Brain pericyte (primary cell): ENCODE measurements at regions not wholly inside any gene's neighbourhood (a gene's known extent, or its start where the extent isn't known, plus 50 kb on each side); places are given as distances from the start of the nearest gene placed in this dataset.
"Not testable (repeated sequence)": the region's sequence is repeated elsewhere in the genome, so short reads cannot be mapped to it uniquely, and the experiment has no call there.

Source experiments
- DNase-seq: peaks from one replicate; pipeline ENCODE4 v3.0.0-alpha.2; 2012; ENCODE audit warnings: low read depth, low spot score

DNA sequence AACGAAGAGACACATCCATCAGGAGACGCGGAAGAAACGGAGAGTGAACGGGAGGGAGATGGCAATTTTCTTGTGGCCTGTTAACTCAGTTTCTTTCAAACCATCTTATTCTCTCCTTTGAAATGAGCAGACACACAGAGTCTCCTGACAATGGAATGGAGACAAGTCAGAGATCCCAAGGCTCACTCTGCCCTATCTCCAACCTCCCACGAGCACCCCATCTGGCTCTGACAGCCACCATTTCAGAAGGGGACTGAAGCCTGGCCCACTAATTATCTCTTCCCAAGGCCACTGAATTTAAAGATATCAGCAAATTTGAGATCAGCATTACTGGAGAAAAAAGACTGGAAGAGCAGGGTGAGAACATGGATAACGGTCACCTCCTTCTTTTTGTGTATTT, 215.6 kb downstream of the DHX15 start:
- no peak for DNase-seq

DNA sequence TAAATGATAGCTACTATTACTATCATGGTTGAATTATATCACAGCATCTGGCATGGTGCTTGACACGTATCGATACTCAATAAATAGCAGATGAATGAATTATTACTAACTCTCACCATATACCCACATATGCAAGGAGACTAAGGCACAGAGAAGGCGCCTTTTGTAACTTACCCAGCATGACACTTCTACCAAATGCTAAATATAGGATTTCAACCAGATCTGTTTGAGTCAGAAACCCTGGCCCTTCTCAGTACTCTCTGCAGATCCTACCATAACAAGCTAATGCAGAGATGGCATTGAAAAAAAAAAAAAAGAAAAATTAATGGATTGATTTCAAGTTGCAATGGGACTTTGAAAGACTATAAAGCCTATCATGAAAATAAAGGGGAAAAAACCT, 219.5 kb downstream of the DHX15 start:
- DNase-seq: no peak

DNA sequence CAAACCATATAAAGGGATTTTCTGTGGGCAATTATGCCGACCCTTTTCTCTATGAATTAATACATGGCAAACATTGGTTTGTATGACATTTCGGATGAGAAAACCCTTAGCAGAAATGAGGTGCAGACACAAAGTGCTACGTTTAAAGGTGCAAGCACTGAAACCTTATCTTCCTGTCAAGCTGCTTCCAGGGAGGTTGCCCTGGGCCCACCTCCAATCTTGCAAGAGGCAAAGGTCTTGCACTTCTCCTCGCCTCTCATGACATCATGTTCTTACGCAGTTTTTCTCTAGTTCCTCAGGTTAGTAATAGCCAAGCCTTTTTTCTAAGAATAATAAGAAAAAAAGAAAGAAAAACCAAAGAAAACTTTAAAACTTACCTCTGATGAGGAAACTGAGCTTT, 220.1 kb downstream of the DHX15 start:
- no peak for DNase-seq

DNA sequence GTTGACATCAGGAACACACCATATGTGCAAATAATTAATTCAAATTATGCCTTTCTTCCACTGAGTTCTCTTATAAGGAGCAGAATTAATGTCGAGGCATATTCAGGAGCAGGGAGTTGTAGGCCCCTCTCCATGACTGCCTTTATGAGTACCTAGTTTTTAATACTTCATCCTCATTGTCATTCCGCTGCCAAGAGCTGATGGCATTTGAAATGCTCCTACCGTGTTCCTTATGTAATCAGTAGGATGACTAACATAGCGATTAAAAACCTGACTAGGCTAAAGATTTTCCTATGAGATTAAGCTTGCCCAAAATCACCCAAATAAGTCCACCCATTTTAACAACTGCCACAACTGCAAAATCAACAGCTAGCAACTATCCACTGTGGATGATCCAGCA, 220.6 kb downstream of the DHX15 start:
- no peak for DNase-seq

DNA sequence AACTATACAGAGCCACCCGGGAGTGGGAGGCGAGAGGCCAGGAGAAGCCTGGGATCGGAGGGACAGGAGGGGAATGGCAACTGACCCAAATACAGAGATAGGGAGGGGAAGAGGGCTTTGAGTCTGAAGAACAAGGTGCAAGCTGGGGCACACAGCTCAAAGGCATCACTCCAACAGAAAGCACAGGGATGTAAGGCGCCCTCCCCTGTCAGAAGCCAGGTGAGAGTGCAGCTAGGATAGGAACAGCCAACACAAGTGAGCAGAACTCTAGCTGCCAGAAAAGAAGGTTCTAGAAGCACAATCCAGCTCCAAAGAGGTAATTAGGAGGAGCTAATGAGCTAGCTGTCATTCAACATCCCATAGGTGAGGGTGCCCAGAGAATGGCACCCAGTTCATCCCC, 232.2 kb downstream of the DHX15 start:
- DNase-seq: no peak

DNA sequence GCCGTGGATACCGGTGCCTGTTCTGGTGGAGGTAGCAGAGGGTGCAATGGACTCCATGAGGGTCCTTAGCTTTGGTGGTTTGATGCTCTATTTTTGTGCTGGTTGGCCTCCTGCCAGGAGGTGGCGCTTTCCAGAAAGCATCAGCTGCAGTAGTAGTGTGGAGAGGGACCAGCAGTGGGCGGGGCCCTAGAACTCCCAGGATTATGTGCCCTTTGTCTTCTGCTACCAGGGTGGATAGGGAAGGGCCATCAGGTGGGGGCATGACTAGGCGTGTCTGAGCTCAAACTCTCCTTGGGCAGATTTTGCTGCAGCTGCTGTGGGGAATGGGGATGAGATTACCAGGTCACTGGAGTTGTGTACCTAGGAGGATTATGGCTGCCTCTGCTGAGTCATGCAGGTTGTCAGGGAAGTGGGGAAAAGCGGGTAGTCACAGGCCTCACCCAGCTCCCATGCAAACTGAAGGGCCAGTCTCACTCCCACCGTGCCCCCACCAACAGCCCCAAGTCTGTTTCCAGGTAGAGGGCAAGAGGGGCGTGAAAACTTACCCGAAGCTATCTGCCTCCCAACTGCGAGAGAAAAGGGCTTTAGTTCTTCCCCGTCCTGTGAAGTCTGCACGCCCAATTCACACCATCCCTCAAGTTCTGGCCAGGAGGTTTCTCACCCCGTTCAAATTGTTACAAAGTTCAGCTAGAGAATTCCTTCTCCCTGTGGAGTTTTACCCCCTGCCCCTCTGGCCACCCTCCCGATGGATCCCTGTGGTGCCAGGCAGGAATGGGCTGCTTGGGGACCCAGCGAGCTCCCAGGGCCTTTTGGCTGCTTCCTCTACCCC, 235.0 kb downstream of the DHX15 start:
- DNase-seq: not testable (repeated sequence)

DNA sequence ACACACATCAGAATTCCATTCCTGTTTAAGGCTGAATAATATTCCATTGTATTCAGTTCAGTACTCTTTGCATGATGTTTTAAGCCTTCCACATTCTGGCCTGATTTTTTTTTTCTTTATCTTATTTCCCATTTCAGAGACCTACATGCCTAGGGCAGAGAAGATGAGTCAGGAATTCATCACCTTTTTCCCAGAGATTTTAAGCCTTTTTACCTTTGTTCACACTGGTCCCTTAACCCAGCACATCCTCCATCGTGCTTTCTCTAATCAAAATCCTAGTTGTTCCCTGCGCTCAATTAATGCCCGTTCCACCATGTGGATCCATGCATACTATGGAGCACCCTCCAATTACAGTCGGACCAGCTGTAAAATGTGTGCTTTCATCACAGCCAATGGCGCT, 245.1 kb downstream of the DHX15 start:
- DNase-seq: no peak

DNA sequence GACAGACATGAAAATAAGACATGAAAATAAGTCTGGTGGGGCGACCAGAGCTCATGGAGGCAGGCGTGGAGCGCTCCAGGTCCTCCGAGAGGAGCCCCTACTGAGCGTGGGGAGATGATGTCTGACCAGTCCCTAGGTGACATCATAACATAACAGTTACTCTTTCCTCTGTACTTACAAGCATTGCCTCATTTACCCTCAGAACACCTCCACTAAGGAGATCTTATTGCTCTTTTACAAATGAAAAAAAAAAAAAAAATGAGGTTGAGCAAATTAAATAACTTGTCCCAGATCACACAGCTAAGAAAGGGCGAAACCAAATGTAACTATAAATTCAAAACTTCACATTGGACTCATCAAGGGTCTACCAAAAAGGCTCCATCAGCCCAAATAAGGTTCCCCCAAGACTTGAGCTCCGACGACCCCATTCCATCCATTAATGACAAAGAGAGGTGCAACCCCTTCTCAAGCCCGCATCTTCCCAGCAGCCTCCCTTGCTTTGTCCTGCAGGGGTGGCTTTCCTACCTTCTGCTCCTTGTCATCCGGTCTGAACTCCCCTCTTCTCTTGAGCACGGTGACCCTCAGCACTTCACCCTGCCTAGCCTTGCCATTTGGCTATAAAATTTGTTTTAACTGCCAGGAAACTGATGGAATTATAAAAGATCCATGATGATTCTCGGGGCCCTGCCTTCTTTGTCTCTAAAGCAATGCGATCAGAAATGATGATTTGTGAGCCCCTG, 246.7 kb downstream of the DHX15 start:
- no peak for DNase-seq

DNA sequence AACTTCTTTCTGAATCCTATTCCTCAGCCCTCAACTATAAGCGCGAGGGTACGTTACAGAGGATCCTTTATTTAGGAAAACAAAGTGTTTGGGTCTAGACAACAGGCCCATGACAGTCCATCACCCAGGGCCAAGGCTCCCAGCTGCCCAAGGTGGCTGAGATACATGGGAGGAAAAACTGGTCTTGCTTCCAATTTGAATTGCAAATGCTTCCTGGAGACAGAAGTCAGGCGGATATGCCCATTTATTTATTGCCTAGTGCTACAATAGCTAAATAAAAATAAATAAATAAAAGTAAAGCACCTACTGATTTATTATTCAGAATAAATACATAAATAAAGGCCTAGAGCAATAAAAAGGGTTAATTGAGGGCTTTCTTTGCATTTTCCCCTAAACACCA, 248.7 kb downstream of the DHX15 start:
- DNase-seq: no peak

DNA sequence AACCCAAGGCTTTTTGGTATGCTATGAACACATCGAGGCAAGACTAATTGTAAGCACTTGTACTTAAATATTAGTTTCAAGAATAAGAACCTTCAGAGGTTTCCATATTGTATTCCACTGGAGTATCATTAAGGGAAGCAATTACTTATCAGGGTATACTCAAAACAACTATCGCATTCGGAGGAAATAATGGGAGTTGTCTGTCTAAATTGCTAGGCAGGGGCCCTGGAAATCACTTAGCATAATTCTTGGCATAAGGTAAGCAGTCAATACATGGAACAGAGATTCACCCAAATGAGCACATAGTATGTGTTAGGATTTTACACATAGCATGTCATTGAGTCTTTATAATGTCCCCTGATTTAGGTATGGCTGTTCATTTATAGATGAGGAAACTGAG, 249.4 kb downstream of the DHX15 start:
- DNase-seq: no peak

DNA sequence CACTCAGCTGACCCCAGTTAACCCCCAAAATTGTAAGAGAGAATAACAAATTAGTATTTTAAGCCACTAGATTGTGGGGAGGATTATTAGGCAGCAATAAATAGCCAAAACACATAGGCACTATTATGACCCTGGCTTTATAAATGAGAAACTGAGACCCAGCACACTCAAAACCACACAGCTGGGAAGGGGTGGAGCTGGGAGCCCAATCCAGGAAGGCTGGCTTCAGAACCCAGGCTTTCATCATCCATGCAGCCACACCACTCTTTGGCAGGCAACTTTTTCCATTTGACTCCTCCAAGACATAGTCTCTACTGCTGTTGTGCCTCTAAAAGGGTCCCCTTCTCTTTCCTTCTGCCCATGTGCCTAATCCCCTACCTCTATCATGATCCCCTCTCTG, 253.8 kb downstream of the DHX15 start:
- no peak for DNase-seq

DNA sequence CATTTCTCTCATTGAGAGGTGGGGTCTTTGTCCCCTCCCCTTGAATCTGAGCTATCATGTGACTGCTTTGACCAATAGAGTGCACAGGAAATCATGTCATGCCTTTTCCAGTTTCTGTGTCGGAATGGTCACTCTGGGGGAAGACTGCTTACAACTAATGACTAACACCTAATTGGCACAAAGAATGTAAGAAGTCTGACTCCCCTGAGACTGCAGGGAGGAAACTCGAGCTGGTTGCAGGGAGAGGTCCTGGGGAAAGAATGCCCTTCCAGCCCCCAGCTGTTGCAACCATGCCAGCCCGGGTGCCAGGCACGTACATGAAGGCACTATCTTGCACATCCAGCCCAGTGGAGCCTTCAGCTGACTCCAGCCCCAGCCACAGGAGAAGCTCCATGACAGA, 254.2 kb downstream of the DHX15 start:
- DNase-seq: no peak

DNA sequence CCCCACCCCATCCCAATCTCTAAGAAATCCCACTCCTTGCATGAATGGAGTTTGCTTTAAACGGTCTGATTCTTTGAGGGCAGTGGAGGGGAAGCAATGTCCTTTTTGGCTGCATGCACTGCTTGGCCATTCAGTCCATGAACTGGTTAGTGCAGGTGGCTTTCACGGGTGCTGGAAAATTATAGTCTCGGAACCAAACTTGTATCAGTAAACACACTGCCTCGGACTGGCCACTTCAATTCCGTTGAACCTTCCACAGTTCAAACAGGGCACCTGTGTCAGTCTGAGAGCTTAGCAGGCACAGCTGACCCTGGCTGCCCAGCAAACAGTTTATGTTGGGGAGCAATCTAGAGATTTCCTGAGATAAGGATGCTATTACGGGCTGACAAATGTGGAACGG, 255.6 kb downstream of the DHX15 start:
- no peak for DNase-seq

DNA sequence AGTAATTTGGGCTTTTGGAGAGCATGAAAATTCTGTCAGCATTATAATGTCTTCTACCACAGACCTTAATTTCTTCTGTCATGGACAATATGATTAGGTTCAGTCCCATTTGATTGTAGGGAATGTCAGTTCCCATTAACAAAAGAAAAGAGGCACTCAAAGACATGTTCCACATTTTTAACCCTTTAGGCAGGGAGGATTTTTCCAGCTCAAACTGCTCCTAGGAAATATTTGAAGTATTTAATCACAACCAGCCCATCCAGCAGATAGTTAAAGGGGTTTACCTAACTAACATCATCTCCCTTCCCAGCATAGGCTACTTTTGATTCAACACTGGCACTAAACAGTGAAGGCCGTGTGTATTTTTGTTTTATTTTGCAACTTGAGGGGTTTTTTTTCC, 256.0 kb downstream of the DHX15 start:
- DNase-seq: no peak

DNA sequence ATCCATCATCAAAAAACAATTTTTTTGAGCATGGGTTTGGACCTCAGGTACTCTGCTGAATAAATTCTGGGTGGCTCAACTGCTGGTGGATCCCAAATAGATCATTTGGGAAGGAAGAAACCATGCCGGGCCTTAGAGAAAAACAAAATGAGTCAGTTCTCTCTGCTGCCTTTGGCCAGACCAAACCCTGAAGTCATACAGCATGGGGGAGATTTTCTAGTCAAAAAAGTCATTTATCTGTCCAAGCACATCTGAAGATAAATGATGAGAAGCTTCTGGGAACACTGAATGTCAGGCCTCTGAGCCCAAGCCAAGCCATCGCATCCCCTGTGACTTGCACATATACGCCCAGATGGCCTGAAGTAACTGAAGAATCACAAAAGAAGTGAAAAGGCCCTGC, 261.4 kb downstream of the DHX15 start:
- DNase-seq: no peak

DNA sequence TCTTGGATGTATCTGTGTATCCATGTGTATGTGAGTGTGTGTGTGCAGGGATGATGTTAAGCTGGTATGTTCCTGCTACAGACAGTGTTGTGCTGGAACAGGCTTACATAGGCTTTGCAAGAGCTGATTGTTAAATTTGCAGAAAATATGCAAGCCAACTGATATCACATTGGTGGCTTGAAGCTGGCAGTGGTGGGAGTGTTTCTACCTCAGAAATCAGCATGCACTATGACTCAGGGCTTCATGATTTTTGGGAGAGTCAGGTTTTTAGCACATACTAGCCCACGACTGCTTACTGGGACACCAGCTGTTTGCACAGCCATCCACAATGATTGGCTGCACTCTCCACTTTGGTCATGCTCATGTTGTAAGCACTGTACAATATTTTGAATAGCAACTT, 261.8 kb downstream of the DHX15 start:
- DNase-seq: no peak

DNA sequence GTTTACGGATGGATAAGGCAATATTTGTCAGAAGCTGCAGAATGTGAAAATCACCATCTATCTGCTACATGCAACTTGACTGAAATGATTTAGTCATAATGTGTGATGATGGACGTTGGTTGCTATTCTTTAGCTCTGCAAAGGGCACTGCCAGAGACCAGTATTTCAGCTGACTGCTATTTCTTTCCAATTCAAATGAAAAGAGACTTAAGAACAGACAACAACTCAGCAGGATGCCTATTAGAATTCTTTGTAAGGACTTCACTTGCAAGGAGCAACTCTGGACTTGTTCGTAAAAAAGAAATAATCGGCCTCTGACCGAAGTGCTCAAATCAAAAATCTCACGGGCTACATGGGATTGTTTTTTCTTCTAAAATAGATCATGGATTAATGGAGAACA, 262.7 kb downstream of the DHX15 start:
- no peak for DNase-seq

DNA sequence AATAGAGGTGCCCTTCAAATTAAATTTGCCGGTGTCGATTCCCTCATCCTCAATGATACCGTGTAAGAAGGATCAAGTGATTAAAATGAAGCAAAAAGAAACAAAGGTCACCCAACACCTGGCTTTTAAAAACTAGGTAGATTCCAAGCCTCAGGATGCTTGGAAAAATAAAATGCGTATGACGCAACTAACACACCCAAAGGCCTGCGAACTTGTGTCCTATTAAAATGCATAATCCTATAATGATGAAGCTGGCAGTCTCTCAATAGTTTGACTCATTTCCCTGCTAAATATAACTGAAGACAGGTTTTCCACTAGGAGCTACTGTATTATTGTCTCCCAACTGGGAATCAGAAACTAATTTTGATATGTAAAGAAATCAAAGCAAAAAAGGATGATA, 263.2 kb downstream of the DHX15 start:
- DNase-seq: no peak

DNA sequence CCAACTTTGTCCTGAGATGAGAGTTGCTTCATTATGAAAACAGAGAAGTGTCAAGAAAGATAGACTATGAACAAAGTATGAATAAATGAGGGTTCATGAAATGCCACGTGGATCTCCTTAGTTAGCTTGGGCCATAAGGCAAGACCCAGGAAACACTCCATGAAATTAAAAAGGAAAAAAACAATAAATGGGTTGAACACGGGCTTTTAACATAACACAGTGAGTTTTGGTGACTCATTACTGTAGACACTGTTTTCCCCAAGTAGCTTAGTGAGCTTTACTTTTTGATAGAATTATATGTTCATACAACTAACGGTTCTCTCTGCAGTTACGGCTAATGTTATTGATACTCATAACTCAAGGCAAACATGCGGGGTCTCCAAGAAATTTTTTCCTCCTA, 265.0 kb downstream of the DHX15 start:
- no peak for DNase-seq

DNA sequence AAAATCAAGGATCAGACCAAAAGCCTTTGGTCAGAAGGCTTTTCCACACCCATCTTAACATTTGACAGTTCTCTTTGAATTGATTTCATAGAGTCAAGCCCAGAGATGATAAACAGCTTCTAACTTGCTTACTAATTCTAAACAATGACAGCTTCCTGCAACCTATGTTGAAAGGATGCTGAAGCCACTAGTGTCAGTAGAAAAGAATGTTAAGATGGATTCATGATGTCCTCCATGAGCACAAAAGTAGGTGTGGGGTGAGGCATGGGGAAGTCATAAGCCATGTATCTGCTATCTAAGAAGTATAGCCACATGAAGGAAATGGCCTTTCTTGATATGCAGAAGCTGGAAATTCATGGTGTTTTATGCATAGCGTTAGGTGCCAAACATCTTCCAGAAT, 269.3 kb downstream of the DHX15 start:
- DNase-seq: no peak

DNA sequence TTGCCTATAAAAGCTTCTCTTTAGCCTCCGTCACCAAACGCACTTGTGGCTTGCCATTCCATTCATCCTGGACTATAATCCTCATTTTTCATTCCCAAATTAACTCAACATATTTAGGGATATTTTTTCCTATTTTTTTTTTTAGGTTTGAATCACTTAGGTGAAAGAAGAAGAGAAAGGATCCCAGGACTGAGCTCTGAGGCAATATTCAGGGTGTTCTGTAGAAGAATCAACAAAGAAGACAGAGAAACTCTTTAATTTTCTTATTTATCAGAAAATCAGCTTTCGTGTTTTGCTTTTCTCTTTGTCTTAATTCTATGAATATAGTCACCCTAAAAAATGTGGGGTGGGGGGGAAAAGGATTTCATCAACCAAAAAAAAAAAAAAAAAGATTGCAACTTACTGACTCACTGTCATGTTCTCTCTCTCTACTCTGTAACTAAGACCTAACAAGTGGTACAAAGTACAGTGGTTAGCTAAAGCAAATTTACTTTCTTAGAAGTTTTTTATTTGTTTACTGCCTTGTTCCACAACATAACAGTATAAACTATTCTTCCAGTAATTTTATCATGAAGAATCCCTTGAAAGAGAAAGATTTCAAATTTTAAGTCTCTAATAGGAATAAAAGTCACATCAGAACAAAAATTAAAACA, 272.0 kb downstream of the DHX15 start:
- DNase-seq: no peak

DNA sequence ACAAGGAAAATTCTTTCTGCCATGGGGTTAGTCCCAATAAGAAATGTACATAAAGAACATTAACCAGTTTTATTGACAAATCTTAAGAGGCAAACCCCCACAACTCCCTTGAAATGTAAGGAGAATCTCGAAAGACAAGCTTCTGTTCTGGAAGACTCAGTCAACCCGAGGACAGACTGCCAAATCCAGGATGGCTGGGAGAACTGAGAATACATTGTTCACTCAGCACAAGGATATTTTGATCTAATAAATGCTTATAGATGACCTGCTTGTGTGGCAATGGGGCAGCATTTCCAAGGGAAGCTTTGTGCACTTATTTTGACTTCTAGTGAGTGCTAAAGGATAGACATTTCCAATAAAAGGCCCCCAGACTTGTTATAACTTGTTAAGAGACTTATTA, 280.4 kb downstream of the DHX15 start:
- DNase-seq: no peak

DNA sequence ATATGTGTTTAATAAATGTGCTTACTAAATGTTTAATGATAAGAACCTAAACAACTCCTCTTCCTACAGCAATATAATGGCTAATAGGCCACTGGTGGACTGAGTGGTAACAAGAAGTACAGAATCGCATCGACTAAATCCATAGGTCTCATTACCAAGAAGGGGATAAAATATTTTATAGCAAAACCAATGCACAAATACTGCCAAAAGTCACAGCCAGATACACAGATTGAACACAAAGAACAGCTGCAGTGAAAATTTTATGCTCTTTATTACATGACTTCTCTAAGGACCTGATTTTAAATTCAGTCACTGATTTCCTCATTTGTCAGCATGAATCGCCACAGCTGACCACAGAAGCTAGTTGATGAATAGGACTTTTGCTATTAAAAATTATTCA, 285.4 kb downstream of the DHX15 start:
- no peak for DNase-seq
